Panc1 (cell line): ENCODE measurements at regions not wholly inside any gene's neighbourhood (a gene's known extent, or its start where the extent isn't known, plus 50 kb on each side); places are given as distances from the start of the nearest gene placed in this dataset.

Source experiments
- ATAC-seq: fragments of 200-7000 bp; cut with Tn5 transposase; 2 replicates; pipeline ENCODE4 v1.9.1; 2020; ENCODE audit warnings: mild to moderate bottlenecking, moderate library complexity
- BruUV-seq: library from RNA; stranded (reverse); fragments of 400-500 nt; replicated peaks from 2 replicates; lab custom pipeline; 2021; lab: Mats Ljungman, UMichigan
- CTCF ChIA-PET: fragments of 300-600 bp; sonication (Branson Sonifier 250); formaldehyde crosslinking; loops from one replicate; lab custom pipeline; 2022; ENCODE audit warnings: antibody characterized with exemption; lab: Charles Lee
- POLR2A ChIA-PET: fragments of 300-600 bp; sonication (Branson Sonifier 250); formaldehyde crosslinking; loops from one replicate; lab custom pipeline; 2022; ENCODE audit warnings: antibody characterized with exemption; lab: Charles Lee
- DNase-seq: peaks from one replicate; pipeline ENCODE4 v3.0.0-alpha.2; 2010; ENCODE audit warnings: low read depth, low spot score
- H3K27ac ChIP-seq: 2 replicates; pipeline ENCODE4 v1.5.1; 2011; ENCODE audit warnings: mild to moderate bottlenecking, low read length, inconsistent platforms
- H3K27me3 ChIP-seq: fragments of 200-500 bp; sonication (Bioruptor generic); 2 replicates; pipeline ENCODE4 v1.6.0; 2014; ENCODE audit warnings: low read length, inconsistent platforms; ENCODE audit not compliant: control insufficient read depth, insufficient read depth
- H3K36me3 ChIP-seq: fragments of 200-500 bp; sonication (Bioruptor generic); 2 replicates; pipeline ENCODE4 v1.5.1; 2014; ENCODE audit warnings: inconsistent platforms, mild to moderate bottlenecking, low read length, moderate library complexity; ENCODE audit not compliant: control insufficient read depth, insufficient read depth
- H3K4me1 ChIP-seq: 2 replicates; pipeline ENCODE4 v1.5.1; 2011; ENCODE audit warnings: inconsistent platforms, mild to moderate bottlenecking, low read length, moderate library complexity; ENCODE audit not compliant: control insufficient read depth, insufficient read depth
- H3K4me3 ChIP-seq, 2 experiments: 2 replicates each; pipeline ENCODE4 v1.5.1; 2011 to 2012; ENCODE audit warnings: low read depth in 2 of 2, low read length in 2 of 2, mild to moderate bottlenecking in 2 of 2, inconsistent platforms in 1 of 2, moderate library complexity in 1 of 2
- H3K9me3 ChIP-seq: fragments of 200-500 bp; sonication (Bioruptor generic); 2 replicates; pipeline ENCODE4 v1.5.1; 2014; ENCODE audit warnings: low read depth, mild to moderate bottlenecking, inconsistent platforms, low read length, moderate library complexity; ENCODE audit not compliant: control insufficient read depth, insufficient read depth
- CTCF ChIP-seq: fragments of 450-650 bp; IDR thresholded peaks from 2 replicates; pipeline ENCODE4 v1.5.1; 2017; ENCODE audit warnings: mild to moderate bottlenecking
- POLR2AphosphoS5 ChIP-seq: IDR thresholded peaks from 2 replicates; pipeline ENCODE4 v1.6.1; 2012; ENCODE audit warnings: mild to moderate bottlenecking, low read depth, low read length, moderate library complexity
- REST ChIP-seq, 2 experiments: IDR thresholded peaks; 2 replicates each; pipeline ENCODE4 v1.6.1; 2011 to 2012; ENCODE audit warnings: low read depth in 2 of 2, control low read depth in 1 of 2, low read length in 1 of 2, mild to moderate bottlenecking in 1 of 2, moderate library complexity in 1 of 2; ENCODE audit not compliant: insufficient read depth in 1 of 2
- SIN3A ChIP-seq: IDR thresholded peaks from 2 replicates; pipeline ENCODE4 v1.6.1; 2012; ENCODE audit warnings: low read depth, mild to moderate bottlenecking, low read length, moderate library complexity, borderline replicate concordance; ENCODE audit not compliant: insufficient read depth
- TCF7L2 ChIP-seq: IDR thresholded peaks from 2 replicates; pipeline ENCODE4 v1.6.1; 2011; ENCODE audit warnings: mild to moderate bottlenecking, low read depth, low read length, inconsistent platforms
- in situ Hi-C: cut with HindIII; loops from 2 replicates; pipeline ENCODE4 v1.10.0; 2016; ENCODE audit warnings: low sequenced_read_pairs, low pct_unique_long_range_greater_than_20kb
- intact Hi-C: fragments of 100-400 bp; cut with micrococcal nuclease; formaldehyde crosslinking; loops from one replicate; pipeline ENCODE4 v1.10.0; 2022; ENCODE audit not compliant: unreplicated experiment

GRCh38 chr18:67094123-67094522, 422.4 kb downstream of the DSEL start:
- no peaks in the 10 kb centered on the region for H3K4me1 ChIP-seq
- no peak for ATAC-seq
- no peak overlapping the region for H3K4me3 ChIP-seq
- no peaks in the 10 kb centered on the region for H3K36me3 ChIP-seq
- BruUV-seq = no TSS peak
- TF ChIP-seq SIN3A = no peak
- TF ChIP-seq CTCF = no peak
- no peak for TF ChIP-seq REST (IDR thresholded peaks at IDR 0.05; ENCODE audit: insufficient read depth in 1 of 2, low read depth in 2 of 2, low read length in 1 of 2)
- TF ChIP-seq TCF7L2 = no peak
- TF ChIP-seq POLR2AphosphoS5 = no peak
- no peaks in the 10 kb centered on the region for H3K9me3 ChIP-seq
- H3K27ac ChIP-seq = no peak overlapping the region
- in situ Hi-C loops = no loop called here
- POLR2A ChIA-PET = no interaction called here
- DNase-seq = no peak
- intact Hi-C loops = no loop called here
- no peaks in the 10 kb centered on the region for H3K27me3 ChIP-seq
- CTCF ChIA-PET = no interaction called here

GRCh38 chr18:67092141-67092540, 424.4 kb downstream of the DSEL start:
- H3K27ac ChIP-seq = no peak overlapping the region
- H3K4me3 ChIP-seq = no peak overlapping the region
- no peaks in the 10 kb centered on the region for H3K27me3 ChIP-seq
- no peaks in the 10 kb centered on the region for H3K36me3 ChIP-seq
- ATAC-seq (no peak), DNase-seq (no peak)
- H3K9me3 ChIP-seq = no peaks in the 10 kb centered on the region
- intact Hi-C loops (no loop called here), in situ Hi-C loops (no loop called here)
- no peaks in the 10 kb centered on the region for H3K4me1 ChIP-seq
- BruUV-seq = no TSS peak
- CTCF ChIA-PET = no interaction called here
- POLR2A ChIA-PET = interaction anchor here (0.7 kb wide), 1 partner anchor 182 kb away, joined by 8 read pairs; no protein-coding TSS in a partner anchor
- no peak for TF ChIP-seq SIN3A
- TF ChIP-seq CTCF = no peak
- TF ChIP-seq POLR2AphosphoS5 = no peak
- TF ChIP-seq REST (IDR thresholded peaks at IDR 0.05; ENCODE audit: insufficient read depth in 1 of 2, low read depth in 2 of 2, low read length in 1 of 2) = no peak
- no peak for TF ChIP-seq TCF7L2
